ENCODE measurements at regions not wholly inside any gene's neighbourhood (a gene's known extent, or its start where the extent isn't known, plus 50 kb on each side); places are given as distances from the start of the nearest gene placed in this dataset.

- no peaks in the 10 kb centered on the region for H3K27me3 ChIP-seq (ENCODE audit: control insufficient read depth in 2 of 2, insufficient read depth in 2 of 2, low read length in 2 of 2)
- no peaks in the 10 kb centered on the region for H3K36me3 ChIP-seq (ENCODE audit: control insufficient read depth in 2 of 2, insufficient read depth in 2 of 2, low read length in 2 of 2)
- no peaks in the 10 kb centered on the region for H3K4me1 ChIP-seq (ENCODE audit: control insufficient read depth in 2 of 2, insufficient read depth in 2 of 2, low read length in 2 of 2)
- peaks cover 0 to 3% of the 10 kb centered on the region in 2 donors for H3K9me3 ChIP-seq (ENCODE audit: control insufficient read depth in 2 of 2, low read length in 2 of 2)
- no peak overlapping the region for H3K4me3 ChIP-seq (ENCODE audit: low read length in 2 of 2)
- no peak overlapping the region for H3K27ac ChIP-seq (ENCODE audit: low read depth in 2 of 2, low read length in 2 of 2)
- no peak overlapping the region for H3K9ac ChIP-seq (ENCODE audit: low read depth in 1 of 2, low read length in 2 of 2)
Measured at GRCh38 chr3:16673530-16673929, 68.3 kb upstream of the DAZL start.

GRCh38 chr3:16675805-16676204 is 70.6 kb upstream of the DAZL start:
- Histone ChIP-seq H3K9ac (ENCODE audit: low read depth in 1 of 2, low read length in 2 of 2) (no peak overlapping the region), H3K4me3 (ENCODE audit: low read length in 2 of 2) (no peak overlapping the region), H3K36me3 (ENCODE audit: control insufficient read depth in 2 of 2, insufficient read depth in 2 of 2, low read length in 2 of 2) (no peaks in the 10 kb centered on the region), H3K9me3 (ENCODE audit: control insufficient read depth in 2 of 2, low read length in 2 of 2) (peaks cover 0 to 3% of the 10 kb centered on the region in 2 donors), H3K27me3 (ENCODE audit: control insufficient read depth in 2 of 2, insufficient read depth in 2 of 2, low read length in 2 of 2) (no peaks in the 10 kb centered on the region), H3K27ac (ENCODE audit: low read depth in 2 of 2, low read length in 2 of 2) (no peak overlapping the region), H3K4me1 (ENCODE audit: control insufficient read depth in 2 of 2, insufficient read depth in 2 of 2, low read length in 2 of 2) (no peaks in the 10 kb centered on the region)

GRCh38 chr3:16686679-16687078 is 81.5 kb upstream of the DAZL start:
- no peak overlapping the region for H3K9ac ChIP-seq (ENCODE audit: low read depth in 1 of 2, low read length in 2 of 2)
- no peaks in the 10 kb centered on the region for H3K36me3 ChIP-seq (ENCODE audit: control insufficient read depth in 2 of 2, insufficient read depth in 2 of 2, low read length in 2 of 2)
- no peaks in the 10 kb centered on the region for H3K9me3 ChIP-seq (ENCODE audit: control insufficient read depth in 2 of 2, low read length in 2 of 2)
- H3K4me1 ChIP-seq (ENCODE audit: control insufficient read depth in 2 of 2, insufficient read depth in 2 of 2, low read length in 2 of 2), result no peaks in the 10 kb centered on the region
- no peak overlapping the region for H3K4me3 ChIP-seq (ENCODE audit: low read length in 2 of 2)
- H3K27ac ChIP-seq (ENCODE audit: low read depth in 2 of 2, low read length in 2 of 2), result no peak overlapping the region
- peaks cover 0 to 3% of the 10 kb centered on the region in 2 donors for H3K27me3 ChIP-seq (ENCODE audit: control insufficient read depth in 2 of 2, insufficient read depth in 2 of 2, low read length in 2 of 2)

GRCh38 chr3:16687221-16687620 is 82.0 kb upstream of the DAZL start:
- Histone ChIP-seq H3K27ac (ENCODE audit: low read depth in 2 of 2, low read length in 2 of 2) (no peak overlapping the region), H3K27me3 (ENCODE audit: control insufficient read depth in 2 of 2, insufficient read depth in 2 of 2, low read length in 2 of 2) (peaks cover 0 to 3% of the 10 kb centered on the region in 2 donors), H3K4me3 (ENCODE audit: low read length in 2 of 2) (no peak overlapping the region), H3K9ac (ENCODE audit: low read depth in 1 of 2, low read length in 2 of 2) (no peak overlapping the region), H3K4me1 (ENCODE audit: control insufficient read depth in 2 of 2, insufficient read depth in 2 of 2, low read length in 2 of 2) (no peaks in the 10 kb centered on the region), H3K36me3 (ENCODE audit: control insufficient read depth in 2 of 2, insufficient read depth in 2 of 2, low read length in 2 of 2) (no peaks in the 10 kb centered on the region), H3K9me3 (ENCODE audit: control insufficient read depth in 2 of 2, low read length in 2 of 2) (no peaks in the 10 kb centered on the region)

- H3K27ac ChIP-seq (ENCODE audit: low read depth in 2 of 2, low read length in 2 of 2), result no peak overlapping the region
- H3K27me3 ChIP-seq (ENCODE audit: control insufficient read depth in 2 of 2, insufficient read depth in 2 of 2, low read length in 2 of 2), result peaks cover 0 to 3% of the 10 kb centered on the region in 2 donors
- no peaks in the 10 kb centered on the region for H3K9me3 ChIP-seq (ENCODE audit: control insufficient read depth in 2 of 2, low read length in 2 of 2)
- no peaks in the 10 kb centered on the region for H3K4me1 ChIP-seq (ENCODE audit: control insufficient read depth in 2 of 2, insufficient read depth in 2 of 2, low read length in 2 of 2)
- H3K4me3 ChIP-seq (ENCODE audit: low read length in 2 of 2), result no peak overlapping the region
- no peak overlapping the region for H3K9ac ChIP-seq (ENCODE audit: low read depth in 1 of 2, low read length in 2 of 2)
- H3K36me3 ChIP-seq (ENCODE audit: control insufficient read depth in 2 of 2, insufficient read depth in 2 of 2, low read length in 2 of 2), result no peaks in the 10 kb centered on the region
Measured at GRCh38 chr3:16692486-16693344, 87.5 kb upstream of the DAZL start.

- Histone ChIP-seq H3K27me3 (ENCODE audit: control insufficient read depth in 2 of 2, insufficient read depth in 2 of 2, low read length in 2 of 2) (peaks cover 0 to 3% of the 10 kb centered on the region in 2 donors), H3K27ac (ENCODE audit: low read depth in 2 of 2, low read length in 2 of 2) (no peak overlapping the region)
Measured at GRCh38 chr3:16693820-16694219, 88.6 kb upstream of the DAZL start.

GRCh38 chr3:16695710-16696109 is 90.5 kb upstream of the DAZL start:
- H3K4me1 ChIP-seq (ENCODE audit: control insufficient read depth in 2 of 2, insufficient read depth in 2 of 2, low read length in 2 of 2), result no peaks in the 10 kb centered on the region
- H3K27me3 ChIP-seq (ENCODE audit: control insufficient read depth in 2 of 2, insufficient read depth in 2 of 2, low read length in 2 of 2), result peaks cover 0 to 3% of the 10 kb centered on the region in 2 donors

More at GRCh38 chr3:16693820-16694219, 88.6 kb upstream of the DAZL start:
- Histone ChIP-seq H3K9ac (ENCODE audit: low read depth in 1 of 2, low read length in 2 of 2) (no peak overlapping the region), H3K4me1 (ENCODE audit: control insufficient read depth in 2 of 2, insufficient read depth in 2 of 2, low read length in 2 of 2) (no peaks in the 10 kb centered on the region), H3K9me3 (ENCODE audit: control insufficient read depth in 2 of 2, low read length in 2 of 2) (no peaks in the 10 kb centered on the region), H3K36me3 (ENCODE audit: control insufficient read depth in 2 of 2, insufficient read depth in 2 of 2, low read length in 2 of 2) (no peaks in the 10 kb centered on the region), H3K4me3 (ENCODE audit: low read length in 2 of 2) (no peak overlapping the region)

GRCh38 chr3:16697443-16698147 is 92.4 kb upstream of the DAZL start:
- H3K27me3 ChIP-seq (ENCODE audit: control insufficient read depth in 2 of 2, insufficient read depth in 2 of 2, low read length in 2 of 2), result peaks cover 0 to 4% of the 10 kb centered on the region in 2 donors
- no peak overlapping the region for H3K27ac ChIP-seq (ENCODE audit: low read depth in 2 of 2, low read length in 2 of 2)
- H3K4me3 ChIP-seq (ENCODE audit: low read length in 2 of 2), result no peak overlapping the region
- no peaks in the 10 kb centered on the region for H3K36me3 ChIP-seq (ENCODE audit: control insufficient read depth in 2 of 2, insufficient read depth in 2 of 2, low read length in 2 of 2)
- no peak overlapping the region for H3K9ac ChIP-seq (ENCODE audit: low read depth in 1 of 2, low read length in 2 of 2)
- no peaks in the 10 kb centered on the region for H3K9me3 ChIP-seq (ENCODE audit: control insufficient read depth in 2 of 2, low read length in 2 of 2)
- no peaks in the 10 kb centered on the region for H3K4me1 ChIP-seq (ENCODE audit: control insufficient read depth in 2 of 2, insufficient read depth in 2 of 2, low read length in 2 of 2)

More at GRCh38 chr3:16695710-16696109, 90.5 kb upstream of the DAZL start:
- Histone ChIP-seq H3K36me3 (ENCODE audit: control insufficient read depth in 2 of 2, insufficient read depth in 2 of 2, low read length in 2 of 2) (no peaks in the 10 kb centered on the region), H3K9ac (ENCODE audit: low read depth in 1 of 2, low read length in 2 of 2) (no peak overlapping the region), H3K4me3 (ENCODE audit: low read length in 2 of 2) (no peak overlapping the region), H3K9me3 (ENCODE audit: control insufficient read depth in 2 of 2, low read length in 2 of 2) (no peaks in the 10 kb centered on the region), H3K27ac (ENCODE audit: low read depth in 2 of 2, low read length in 2 of 2) (no peak overlapping the region)

- Histone ChIP-seq H3K27ac (ENCODE audit: low read depth in 2 of 2, low read length in 2 of 2) (no peak overlapping the region), H3K4me3 (ENCODE audit: low read length in 2 of 2) (no peak overlapping the region), H3K9me3 (ENCODE audit: control insufficient read depth in 2 of 2, low read length in 2 of 2) (no peaks in the 10 kb centered on the region), H3K36me3 (ENCODE audit: control insufficient read depth in 2 of 2, insufficient read depth in 2 of 2, low read length in 2 of 2) (no peaks in the 10 kb centered on the region), H3K27me3 (ENCODE audit: control insufficient read depth in 2 of 2, insufficient read depth in 2 of 2, low read length in 2 of 2) (peaks cover 0 to 2% of the 10 kb centered on the region in 2 donors), H3K4me1 (ENCODE audit: control insufficient read depth in 2 of 2, insufficient read depth in 2 of 2, low read length in 2 of 2) (no peaks in the 10 kb centered on the region), H3K9ac (ENCODE audit: low read depth in 1 of 2, low read length in 2 of 2) (no peak overlapping the region)
Measured at GRCh38 chr3:16700651-16701050, 95.4 kb upstream of the DAZL start.

GRCh38 chr3:16704941-16705340 is 99.7 kb upstream of the DAZL start:
- peaks cover 0 to 2% of the 10 kb centered on the region in 2 donors for H3K27me3 ChIP-seq (ENCODE audit: control insufficient read depth in 2 of 2, insufficient read depth in 2 of 2, low read length in 2 of 2)
- no peaks in the 10 kb centered on the region for H3K4me1 ChIP-seq (ENCODE audit: control insufficient read depth in 2 of 2, insufficient read depth in 2 of 2, low read length in 2 of 2)
- no peaks in the 10 kb centered on the region for H3K36me3 ChIP-seq (ENCODE audit: control insufficient read depth in 2 of 2, insufficient read depth in 2 of 2, low read length in 2 of 2)
- no peak overlapping the region for H3K9ac ChIP-seq (ENCODE audit: low read depth in 1 of 2, low read length in 2 of 2)
- no peaks in the 10 kb centered on the region for H3K9me3 ChIP-seq (ENCODE audit: control insufficient read depth in 2 of 2, low read length in 2 of 2)
- H3K27ac ChIP-seq (ENCODE audit: low read depth in 2 of 2, low read length in 2 of 2), result no peak overlapping the region
- no peak overlapping the region for H3K4me3 ChIP-seq (ENCODE audit: low read length in 2 of 2)
